GM20000 (cell line): ENCODE measurements at regions not wholly inside any gene's neighbourhood (a gene's known extent, or its start where the extent isn't known, plus 50 kb on each side); places are given as distances from the start of the nearest gene placed in this dataset.

Source experiments
- DNase-seq: peaks from one replicate; pipeline ENCODE4 v3.0.0; 2012; ENCODE audit warnings: low spot score
- TF ChIP-seq, protein P1 (sequence below): IDR thresholded peaks from 2 replicates; pipeline ENCODE4 v1.5.1; 2012; ENCODE audit warnings: mild to moderate bottlenecking, control low read depth; ENCODE audit errors: extremely low read depth, missing control alignments

DNA sequence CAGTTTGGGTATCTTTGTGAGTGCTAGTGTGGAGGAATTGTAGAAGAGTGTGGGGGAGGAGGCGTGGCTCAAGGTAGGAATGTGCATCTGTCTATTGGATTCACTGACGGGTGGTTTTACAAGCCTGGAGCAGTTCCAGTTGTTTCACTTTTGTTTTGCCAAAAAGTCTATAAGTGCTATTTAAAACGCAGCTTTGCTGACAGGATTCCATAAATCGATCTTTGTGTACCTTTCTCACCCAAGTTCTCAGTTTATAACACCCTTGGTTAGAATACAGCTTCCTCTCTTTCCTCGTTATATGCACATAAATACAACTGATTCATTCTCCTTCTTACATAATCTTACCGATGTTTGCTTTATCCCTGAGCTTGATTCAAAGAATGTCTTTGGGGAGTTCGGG is 123.2 kb upstream of the UBE2E2 start:
- TF ChIP-seq, protein P1, sequence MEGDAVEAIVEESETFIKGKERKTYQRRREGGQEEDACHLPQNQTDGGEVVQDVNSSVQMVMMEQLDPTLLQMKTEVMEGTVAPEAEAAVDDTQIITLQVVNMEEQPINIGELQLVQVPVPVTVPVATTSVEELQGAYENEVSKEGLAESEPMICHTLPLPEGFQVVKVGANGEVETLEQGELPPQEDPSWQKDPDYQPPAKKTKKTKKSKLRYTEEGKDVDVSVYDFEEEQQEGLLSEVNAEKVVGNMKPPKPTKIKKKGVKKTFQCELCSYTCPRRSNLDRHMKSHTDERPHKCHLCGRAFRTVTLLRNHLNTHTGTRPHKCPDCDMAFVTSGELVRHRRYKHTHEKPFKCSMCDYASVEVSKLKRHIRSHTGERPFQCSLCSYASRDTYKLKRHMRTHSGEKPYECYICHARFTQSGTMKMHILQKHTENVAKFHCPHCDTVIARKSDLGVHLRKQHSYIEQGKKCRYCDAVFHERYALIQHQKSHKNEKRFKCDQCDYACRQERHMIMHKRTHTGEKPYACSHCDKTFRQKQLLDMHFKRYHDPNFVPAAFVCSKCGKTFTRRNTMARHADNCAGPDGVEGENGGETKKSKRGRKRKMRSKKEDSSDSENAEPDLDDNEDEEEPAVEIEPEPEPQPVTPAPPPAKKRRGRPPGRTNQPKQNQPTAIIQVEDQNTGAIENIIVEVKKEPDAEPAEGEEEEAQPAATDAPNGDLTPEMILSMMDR, result no peak
- DNase-seq, result no peak

DNA sequence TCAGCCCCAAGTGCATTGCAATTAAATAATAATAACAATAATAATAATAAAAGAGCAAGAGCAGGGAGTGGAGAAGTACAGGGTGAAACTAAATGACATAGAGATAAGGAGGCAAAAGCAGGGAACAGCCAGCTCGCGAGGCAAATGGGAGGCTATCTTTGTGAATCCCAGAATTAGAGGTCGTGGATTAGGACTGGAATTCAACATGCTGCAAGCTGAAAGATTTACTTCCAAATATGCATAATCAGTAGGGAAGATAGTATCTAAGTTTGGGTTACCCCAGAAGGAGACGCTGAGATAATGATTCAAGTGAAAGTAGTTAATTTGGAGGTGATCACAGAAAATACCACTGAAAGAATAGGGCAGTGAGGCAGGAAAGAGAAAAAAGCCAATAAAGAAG is 119.4 kb upstream of the UBE2E2 start:
- TF ChIP-seq, protein P1, result no peak
- DNase-seq, result no peak

DNA sequence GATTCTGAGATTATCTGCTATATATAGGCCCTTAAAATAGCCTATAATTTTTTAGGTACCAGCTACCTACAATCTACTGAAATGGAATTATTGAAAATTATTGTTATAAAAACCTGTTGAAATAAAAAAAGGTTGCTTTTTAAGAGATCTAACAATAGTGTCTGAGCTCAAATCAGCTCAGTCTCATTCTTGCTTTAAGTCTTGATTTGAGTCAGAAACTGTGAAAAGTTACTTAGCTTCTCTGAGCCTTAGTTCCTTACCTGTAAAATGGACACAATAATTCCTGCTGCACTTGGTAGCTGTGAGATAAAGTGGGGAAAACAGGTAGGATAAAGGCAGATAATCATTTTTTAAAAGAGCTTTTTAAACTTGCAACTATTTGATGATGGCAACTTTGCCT is 118.8 kb upstream of the UBE2E2 start:
- no peak for DNase-seq
- TF ChIP-seq, protein P1, result no peak

DNA sequence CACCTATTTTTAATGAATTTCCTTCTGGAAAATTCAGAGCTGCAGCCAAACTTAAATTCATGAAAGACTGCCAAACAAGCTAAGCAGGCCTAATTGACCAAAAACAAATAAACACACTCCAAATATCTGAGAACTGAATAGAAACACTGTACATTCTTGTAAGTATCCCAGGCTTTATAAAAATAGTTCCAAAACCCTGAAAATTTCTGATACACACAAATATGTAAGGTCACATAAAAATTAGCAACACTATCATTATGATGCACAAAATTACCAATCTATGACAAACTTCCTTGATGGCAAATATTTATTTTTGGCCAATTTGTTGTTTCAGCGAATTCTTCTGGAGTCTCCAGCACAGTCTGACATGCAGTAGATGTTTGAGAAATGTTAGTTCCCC is 117.9 kb upstream of the UBE2E2 start:
- DNase-seq, result no peak
- TF ChIP-seq, protein P1, result no peak

DNA sequence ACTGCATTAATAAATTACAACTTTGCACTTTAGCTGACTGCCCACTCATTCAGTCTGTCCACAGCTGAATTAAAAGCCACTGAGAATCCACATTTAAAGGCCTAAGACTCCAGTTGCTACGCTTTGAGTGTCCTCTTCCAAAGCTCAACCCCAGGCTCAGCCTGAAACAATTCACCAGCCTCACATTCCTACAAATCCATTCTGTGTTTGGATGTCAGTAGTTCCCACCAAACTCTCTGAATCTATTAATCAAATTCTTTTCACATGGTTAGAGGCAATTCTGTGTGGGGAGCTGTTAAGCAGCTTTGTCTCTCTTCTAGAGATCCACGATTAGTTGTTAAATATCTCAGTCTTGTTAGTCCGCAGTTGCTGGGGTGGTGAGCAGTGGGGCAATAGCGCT is 116.8 kb upstream of the UBE2E2 start:
- DNase-seq, result no peak
- TF ChIP-seq, protein P1, result no peak

DNA sequence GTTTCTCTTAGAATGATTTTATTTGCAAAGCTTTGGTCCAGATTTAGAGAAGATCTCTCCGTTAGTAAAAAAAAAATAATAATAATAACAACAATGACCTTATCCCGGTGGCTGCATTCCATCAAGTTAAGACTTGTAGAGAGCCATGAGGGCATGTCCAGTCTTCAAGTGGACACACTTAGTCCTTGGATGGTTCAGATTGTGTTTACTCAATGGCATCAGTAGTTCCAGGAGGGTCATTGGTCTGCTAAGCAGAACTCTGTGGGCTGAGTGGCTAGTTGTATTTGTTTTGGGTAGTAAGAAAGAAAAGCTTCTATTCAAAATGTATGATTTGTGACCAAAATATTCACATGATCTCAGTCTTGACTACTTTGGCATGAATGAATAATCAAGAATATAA is 116.3 kb upstream of the UBE2E2 start:
- TF ChIP-seq, protein P1, result no peak
- no peak for DNase-seq

DNA sequence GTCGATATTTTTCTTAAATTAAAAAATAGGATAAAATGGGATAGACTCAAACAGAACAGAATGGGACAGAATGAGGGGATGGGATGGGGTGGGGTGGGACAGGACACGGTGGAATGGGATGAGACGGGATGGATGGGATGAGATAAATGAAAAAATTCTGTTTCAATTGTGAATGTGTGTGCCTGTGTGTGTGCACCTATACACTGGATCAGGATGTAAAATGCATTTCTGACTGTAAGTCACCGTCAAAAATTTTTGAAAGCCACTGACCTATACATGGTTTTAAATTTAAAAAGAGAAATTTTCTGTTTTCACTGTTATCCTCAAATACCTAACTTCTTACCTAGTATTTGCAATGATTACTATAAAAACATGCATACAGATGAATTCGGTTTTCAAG is 108.7 kb upstream of the UBE2E2 start:
- TF ChIP-seq, protein P1, result no peak
- DNase-seq, result no peak

DNA sequence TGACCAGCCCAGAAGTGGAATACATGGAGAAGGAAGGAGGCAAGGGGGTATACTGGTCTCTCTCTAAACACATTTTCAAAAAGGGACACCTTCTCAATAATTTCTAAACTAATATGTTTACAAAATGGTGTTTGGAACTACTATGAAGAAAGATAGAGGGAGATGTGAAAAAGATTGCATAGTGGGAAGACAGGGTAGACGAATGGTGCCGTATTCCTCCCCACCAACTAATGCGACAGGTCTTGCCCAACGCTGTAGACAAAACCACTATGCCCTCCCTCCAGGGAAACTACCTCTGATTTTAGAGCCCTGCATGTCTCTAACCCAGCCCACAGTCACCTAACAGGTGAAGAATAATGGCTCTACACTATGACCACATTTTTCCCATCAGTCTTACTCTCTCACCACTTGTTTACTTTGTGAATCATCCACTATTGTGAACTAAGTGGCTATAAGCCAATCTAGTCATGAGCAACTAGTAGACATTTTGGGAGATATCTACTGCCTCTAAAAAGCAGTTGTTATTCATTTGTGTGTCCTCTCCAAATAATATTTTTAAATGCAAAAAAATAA is 108.2 kb upstream of the UBE2E2 start:
- DNase-seq, result no peak

More for the DNA sequence above, 108.2 kb upstream of the UBE2E2 start:
- TF ChIP-seq, protein P1, result no peak
